RWPE2 (cell line): ENCODE measurements at regions not wholly inside any gene's neighbourhood (a gene's known extent, or its start where the extent isn't known, plus 50 kb on each side); places are given as distances from the start of the nearest gene placed in this dataset.

Source experiments
- ATAC-seq: fragments of 200-7000 bp; cut with Tn5 transposase; 3 replicates; pipeline ENCODE4 v1.9.1; 2021; ENCODE audit warnings: low read depth
- DNase-seq: peaks from one replicate; pipeline ENCODE4 v3.0.0-alpha.2; 2020; ENCODE audit warnings: low spot score
- H3K27ac ChIP-seq: fragments of 450-650 bp; 2 replicates; pipeline ENCODE4 v1.5.1; 2017; ENCODE audit warnings: mild to moderate bottlenecking; ENCODE audit not compliant: poor library complexity, severe bottlenecking
- H3K27me3 ChIP-seq: fragments of 250-450 bp; sonication (Bioruptor Pico); 2 replicates; pipeline ENCODE4 v1.5.1; 2021; ENCODE audit warnings: mild to moderate bottlenecking, moderate library complexity; ENCODE audit not compliant: insufficient read depth, poor library complexity, severe bottlenecking
- H3K36me3 ChIP-seq: fragments of 250-450 bp; sonication (Bioruptor Pico); 2 replicates; pipeline ENCODE4 v1.5.1; 2020; ENCODE audit warnings: low read depth, mild to moderate bottlenecking, moderate library complexity
- H3K4me1 ChIP-seq: fragments of 250-450 bp; sonication (Bioruptor Pico); 2 replicates; pipeline ENCODE4 v1.5.1; 2021; ENCODE audit warnings: mild to moderate bottlenecking, moderate library complexity; ENCODE audit not compliant: insufficient read depth, poor library complexity, severe bottlenecking
- H3K4me3 ChIP-seq: fragments of 250-450 bp; sonication (Bioruptor Pico); 2 replicates; pipeline ENCODE4 v1.5.1; 2021; ENCODE audit warnings: mild to moderate bottlenecking, moderate library complexity; ENCODE audit not compliant: severe bottlenecking
- H3K9me3 ChIP-seq: fragments of 250-450 bp; sonication (Bioruptor Pico); 2 replicates; pipeline ENCODE4 v1.5.1; 2021; ENCODE audit warnings: mild to moderate bottlenecking, moderate library complexity; ENCODE audit not compliant: severe bottlenecking
- CTCF ChIP-seq: fragments of 450-650 bp; IDR thresholded peaks from one replicate; pipeline ENCODE4 v1.5.1; 2017; ENCODE audit warnings: mild to moderate bottlenecking, moderate library complexity; ENCODE audit not compliant: poor library complexity, severe bottlenecking

GRCh38 chr14:43157661-43158060 lies 1349.4 kb downstream of the FSCB start:
- Histone ChIP-seq H3K27ac (no peak overlapping the region), H3K9me3 (no peaks in the 10 kb centered on the region), H3K4me1 (no peaks in the 10 kb centered on the region), H3K36me3 (no peaks in the 10 kb centered on the region), H3K4me3 (no peak overlapping the region), H3K27me3 (peaks cover 10% of the 10 kb centered on the region)
- TF ChIP-seq CTCF, result no peak
- DNase-seq, result no peak
- no peak for ATAC-seq

DNA sequence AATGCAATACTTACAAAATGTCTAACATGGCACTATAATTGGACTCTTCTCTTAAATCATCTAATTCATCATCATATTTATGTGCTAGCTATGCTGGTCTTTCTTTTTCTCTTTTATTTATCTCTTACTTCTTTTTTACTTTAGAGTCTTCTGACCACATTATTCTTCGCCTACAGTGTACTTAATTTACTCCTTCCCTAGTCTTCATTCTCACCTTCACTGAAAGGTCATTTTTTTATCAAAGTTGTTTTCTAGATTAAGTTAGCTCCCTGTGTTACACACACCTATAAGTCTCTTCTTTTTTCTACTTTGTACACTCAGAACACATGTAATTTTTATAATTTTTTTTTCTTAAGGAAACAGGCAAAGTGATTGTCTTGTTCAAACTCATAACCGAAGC lies 1351.2 kb downstream of the FSCB start:
- Histone ChIP-seq H3K9me3 (no peaks in the 10 kb centered on the region), H3K27me3 (peaks cover 10% of the 10 kb centered on the region), H3K27ac (no peak overlapping the region), H3K4me1 (no peaks in the 10 kb centered on the region), H3K4me3 (no peak overlapping the region), H3K36me3 (no peaks in the 10 kb centered on the region)
- TF ChIP-seq CTCF, result no peak
- ATAC-seq (no peak), DNase-seq (no peak)

GRCh38 chr14:43155258-43155657 lies 1351.8 kb downstream of the FSCB start:
- no peak for TF ChIP-seq CTCF
- Histone ChIP-seq H3K4me3 (no peak overlapping the region), H3K36me3 (no peaks in the 10 kb centered on the region), H3K27me3 (peaks cover 7% of the 10 kb centered on the region), H3K4me1 (no peaks in the 10 kb centered on the region), H3K9me3 (no peaks in the 10 kb centered on the region), H3K27ac (no peak overlapping the region)
- DNase-seq (no peak), ATAC-seq (peak; percentile 36; the same call in 1 of the 3 replicates)

- TF ChIP-seq CTCF, result no peak
Observed at GRCh38 chr14:43147485-43147884, 1359.6 kb downstream of the FSCB start.

GRCh38 chr14:43145361-43145760 lies 1361.7 kb downstream of the FSCB start:
- Histone ChIP-seq H3K4me3 (no peak overlapping the region), H3K9me3 (no peaks in the 10 kb centered on the region), H3K27ac (no peak overlapping the region), H3K36me3 (no peaks in the 10 kb centered on the region), H3K4me1 (peaks cover 4% of the 10 kb centered on the region), H3K27me3 (peaks cover 14% of the 10 kb centered on the region)
- TF ChIP-seq CTCF, result no peak
- no peak for DNase-seq
- no peak for ATAC-seq

More at GRCh38 chr14:43147485-43147884, 1359.6 kb downstream of the FSCB start:
- Histone ChIP-seq H3K27ac (no peak overlapping the region), H3K4me1 (peaks cover 4% of the 10 kb centered on the region), H3K9me3 (no peaks in the 10 kb centered on the region), H3K4me3 (no peak overlapping the region), H3K36me3 (no peaks in the 10 kb centered on the region), H3K27me3 (peaks cover 14% of the 10 kb centered on the region)
- DNase-seq, result no peak
- no peak for ATAC-seq
